Upper lobe of right lung (tissue), 1 donor: ENCODE measurements at regions not wholly inside any gene's neighbourhood (a gene's known extent, or its start where the extent isn't known, plus 50 kb on each side); places are given as distances from the start of the nearest gene placed in this dataset.

Source experiments
- ATAC-seq: fragments of 200-7000 bp; cut with Tn5 transposase; one replicate; pipeline ENCODE4 v1.9.1; 2020; ENCODE audit warnings: mild to moderate bottlenecking, moderate library complexity
- DNase-seq: peaks from one replicate; pipeline ENCODE4 v3.0.0-alpha.2; 2020
- H3K27ac ChIP-seq: fragments of 200-600 bp; one replicate; pipeline ENCODE4 v1.8.0; 2022
- H3K27me3 ChIP-seq: fragments of 200-600 bp; one replicate; pipeline ENCODE4 v1.8.0; 2022; ENCODE audit warnings: mild to moderate bottlenecking
- H3K36me3 ChIP-seq: fragments of 200-600 bp; one replicate; pipeline ENCODE4 v1.8.0; 2022
- H3K4me1 ChIP-seq: fragments of 200-600 bp; one replicate; pipeline ENCODE4 v1.8.0; 2022
- H3K4me3 ChIP-seq: fragments of 200-600 bp; one replicate; pipeline ENCODE4 v1.8.0; 2022; ENCODE audit warnings: mild to moderate bottlenecking
- H3K9me3 ChIP-seq: fragments of 200-600 bp; one replicate; pipeline ENCODE4 v1.8.0; 2022
- intact Hi-C: fragments of 100-400 bp; cut with DNase I; formaldehyde crosslinking; loops from one replicate; pipeline ENCODE4 v1.11.0; 2022
- TF ChIP-seq, protein P1 (sequence below): fragments of 200-600 bp; IDR thresholded peaks from one replicate; pipeline ENCODE4 v1.8.0; 2022; ENCODE audit warnings: antibody characterized with exemption
- donor health status: DM: no; HTN: yes; CAD: no; lungs with severe emphysema.

DNA sequence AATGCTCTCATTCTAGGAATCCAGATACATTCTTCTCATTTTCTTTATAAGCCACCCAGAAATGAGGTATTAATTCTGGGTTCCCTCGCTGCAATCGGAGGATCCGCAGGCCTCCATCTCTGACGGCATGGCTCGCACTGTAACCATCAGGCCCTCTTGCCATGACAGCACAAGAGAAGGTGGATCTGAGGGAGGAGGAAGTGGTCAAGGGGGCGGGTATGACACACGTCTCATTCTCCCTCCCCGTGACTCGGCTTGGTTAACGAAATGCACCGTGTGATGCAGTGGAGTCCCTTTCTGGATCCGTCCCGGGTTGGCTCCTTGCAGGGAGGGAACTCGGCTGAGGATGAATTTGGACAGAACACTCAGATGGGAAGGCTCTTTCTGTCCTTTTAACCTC, 280.2 kb downstream of the TCERG1L start:
- Histone ChIP-seq H3K27me3 (no peaks in the 10 kb centered on the region), H3K36me3 (no peaks in the 10 kb centered on the region), H3K9me3 (no peaks in the 10 kb centered on the region), H3K4me1 (no peaks in the 10 kb centered on the region), H3K4me3 (no peak overlapping the region), H3K27ac (no peak overlapping the region)
- ATAC-seq (no peak), DNase-seq (no peak)
- intact Hi-C loops = no loop called here
- TF ChIP-seq, protein P1, sequence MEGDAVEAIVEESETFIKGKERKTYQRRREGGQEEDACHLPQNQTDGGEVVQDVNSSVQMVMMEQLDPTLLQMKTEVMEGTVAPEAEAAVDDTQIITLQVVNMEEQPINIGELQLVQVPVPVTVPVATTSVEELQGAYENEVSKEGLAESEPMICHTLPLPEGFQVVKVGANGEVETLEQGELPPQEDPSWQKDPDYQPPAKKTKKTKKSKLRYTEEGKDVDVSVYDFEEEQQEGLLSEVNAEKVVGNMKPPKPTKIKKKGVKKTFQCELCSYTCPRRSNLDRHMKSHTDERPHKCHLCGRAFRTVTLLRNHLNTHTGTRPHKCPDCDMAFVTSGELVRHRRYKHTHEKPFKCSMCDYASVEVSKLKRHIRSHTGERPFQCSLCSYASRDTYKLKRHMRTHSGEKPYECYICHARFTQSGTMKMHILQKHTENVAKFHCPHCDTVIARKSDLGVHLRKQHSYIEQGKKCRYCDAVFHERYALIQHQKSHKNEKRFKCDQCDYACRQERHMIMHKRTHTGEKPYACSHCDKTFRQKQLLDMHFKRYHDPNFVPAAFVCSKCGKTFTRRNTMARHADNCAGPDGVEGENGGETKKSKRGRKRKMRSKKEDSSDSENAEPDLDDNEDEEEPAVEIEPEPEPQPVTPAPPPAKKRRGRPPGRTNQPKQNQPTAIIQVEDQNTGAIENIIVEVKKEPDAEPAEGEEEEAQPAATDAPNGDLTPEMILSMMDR = no peak

DNA sequence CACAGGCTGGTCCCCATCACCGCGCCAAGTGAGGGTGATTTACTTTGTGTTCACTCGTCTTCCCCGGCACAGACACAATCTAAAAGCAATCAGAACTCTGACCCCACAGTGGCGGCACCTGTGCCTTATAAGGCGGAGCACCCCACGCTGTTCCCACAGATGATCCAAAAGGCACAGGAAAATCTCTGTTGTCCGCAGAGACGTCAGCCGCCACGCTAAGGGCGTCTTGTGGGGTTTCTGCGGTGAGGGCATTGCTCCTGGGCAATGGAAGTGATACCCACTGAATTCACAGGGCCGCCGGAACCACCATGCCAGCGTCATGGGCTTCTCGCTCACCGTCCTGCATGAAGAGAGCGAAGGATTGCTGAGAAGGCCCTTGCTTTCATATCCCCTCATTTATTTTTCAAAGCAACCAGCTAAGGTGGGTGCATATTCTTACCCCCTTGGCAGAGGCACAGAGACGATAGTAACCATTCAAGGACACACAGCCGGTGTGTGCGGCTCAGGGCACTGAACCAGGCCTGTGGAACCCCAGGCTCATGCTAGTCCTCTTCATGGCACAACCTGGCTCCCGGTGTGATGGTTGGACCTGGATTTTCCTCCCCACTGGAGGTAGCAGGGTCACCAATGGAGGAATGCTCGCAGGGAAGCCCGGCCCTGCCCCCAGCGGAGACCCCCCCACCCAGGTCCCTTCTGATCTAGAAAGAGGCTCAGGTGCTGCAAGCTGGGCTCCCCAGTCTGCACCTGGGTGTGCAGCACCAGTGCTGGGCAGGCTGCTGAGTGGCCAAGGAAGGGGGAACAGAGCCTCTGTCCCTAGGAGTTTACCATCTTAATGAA, 279.0 kb downstream of the TCERG1L start:
- no peak overlapping the region for H3K4me3 ChIP-seq
- no peak for ATAC-seq
- no peak overlapping the region for H3K27ac ChIP-seq
- no peaks in the 10 kb centered on the region for H3K4me1 ChIP-seq
- TF ChIP-seq, protein P1 = no peak
- intact Hi-C loops = no loop called here
- no peaks in the 10 kb centered on the region for H3K9me3 ChIP-seq
- no peak for DNase-seq
- no peaks in the 10 kb centered on the region for H3K27me3 ChIP-seq
- H3K36me3 ChIP-seq = no peaks in the 10 kb centered on the region

DNA sequence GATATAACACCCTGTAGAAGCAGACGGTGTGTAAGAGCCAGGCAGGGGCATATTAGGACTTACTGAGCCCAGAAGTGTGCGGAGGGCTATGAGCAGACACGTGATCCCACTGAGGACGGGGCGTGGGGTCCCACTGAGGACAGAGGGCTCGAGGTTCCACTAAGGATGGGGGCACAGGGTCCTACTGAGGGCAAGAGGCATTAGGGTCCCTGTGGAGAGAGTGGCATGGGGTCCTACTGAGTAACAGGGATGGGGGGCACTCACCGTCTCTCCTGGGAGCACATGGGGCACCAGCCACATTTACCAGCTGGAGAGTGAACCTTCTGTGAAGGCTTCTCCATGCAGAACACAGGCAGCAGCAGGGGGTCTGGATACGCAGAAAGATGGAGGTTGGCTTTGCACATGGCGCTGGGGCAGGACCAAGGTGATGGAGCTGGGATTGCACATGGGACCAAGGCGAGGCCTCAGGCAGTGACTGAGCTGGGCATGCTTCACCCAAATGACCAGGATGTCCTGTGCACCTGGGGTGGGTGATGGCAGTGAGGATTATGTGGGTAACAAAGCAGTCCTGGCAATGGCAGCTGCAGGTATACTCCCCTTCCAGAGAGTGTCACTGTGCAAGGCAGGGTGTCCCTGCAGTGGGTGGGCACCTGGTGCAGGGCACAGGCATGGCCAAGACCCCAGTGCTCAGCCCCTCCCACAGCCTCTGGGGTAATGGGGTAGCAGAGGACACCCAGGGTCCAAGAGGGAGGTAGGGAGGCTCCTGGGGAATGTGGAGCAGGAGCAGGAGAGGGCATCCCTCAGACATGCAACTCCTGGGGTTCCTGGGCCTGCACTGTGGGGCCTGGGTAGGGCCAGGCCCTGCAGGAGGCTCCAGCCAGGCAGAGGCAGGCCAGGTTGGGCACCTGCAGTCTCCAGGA, 278.1 kb downstream of the TCERG1L start:
- intact Hi-C loops = no loop called here
- Histone ChIP-seq H3K9me3 (no peaks in the 10 kb centered on the region), H3K4me1 (no peaks in the 10 kb centered on the region), H3K4me3 (no peak overlapping the region), H3K36me3 (no peaks in the 10 kb centered on the region), H3K27me3 (no peaks in the 10 kb centered on the region), H3K27ac (no peak overlapping the region)
- DNase-seq = no peak
- TF ChIP-seq, protein P1 = no peak
- ATAC-seq = peak; percentile 30

DNA sequence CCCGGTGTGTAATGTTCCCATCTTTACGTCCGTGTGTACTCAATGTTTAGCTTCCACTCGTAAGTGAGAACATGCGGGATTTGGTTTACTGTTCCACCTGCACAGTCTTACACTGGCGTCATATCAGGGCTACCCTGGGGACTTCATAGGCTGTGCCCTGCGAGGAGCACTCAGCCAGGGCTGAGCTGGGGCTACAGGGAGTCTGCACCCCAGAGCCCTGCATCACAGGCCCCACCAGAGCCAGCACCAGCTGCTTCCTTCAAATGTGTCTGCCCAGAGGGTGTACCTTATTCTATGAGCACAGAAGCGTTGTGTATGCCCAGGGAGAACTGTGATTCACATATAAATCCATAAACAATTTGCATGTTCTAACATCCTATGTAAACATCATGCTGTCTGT, 277.1 kb downstream of the TCERG1L start:
- DNase-seq (no peak), ATAC-seq (no peak)
- H3K36me3 ChIP-seq = no peaks in the 10 kb centered on the region
- TF ChIP-seq, protein P1 = no peak
- H3K9me3 ChIP-seq = no peaks in the 10 kb centered on the region
- H3K27me3 ChIP-seq = no peaks in the 10 kb centered on the region
- intact Hi-C loops = no loop called here
- H3K4me3 ChIP-seq = no peak overlapping the region
- no peaks in the 10 kb centered on the region for H3K4me1 ChIP-seq
- H3K27ac ChIP-seq = no peak overlapping the region

DNA sequence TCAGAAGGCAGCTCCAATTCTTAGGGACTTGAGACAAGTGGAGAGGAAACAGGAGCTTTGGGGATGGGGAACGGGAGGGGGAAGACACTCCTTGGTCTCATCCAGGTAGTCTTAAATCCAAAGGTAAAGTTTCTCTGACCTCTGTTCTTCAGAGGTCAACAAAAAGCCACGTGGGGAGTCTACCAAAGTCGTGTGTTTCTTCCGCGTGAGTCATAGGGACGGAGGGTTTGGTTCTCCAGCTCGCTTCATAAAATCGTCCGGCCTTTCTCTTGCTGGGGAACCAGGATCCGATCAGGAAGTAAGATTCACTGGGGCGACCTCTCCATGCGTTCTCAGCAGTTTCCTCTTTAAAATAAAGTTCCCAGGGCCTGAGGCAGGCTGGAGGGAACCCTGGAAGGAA, 275.7 kb downstream of the TCERG1L start:
- Histone ChIP-seq H3K4me1 (no peaks in the 10 kb centered on the region), H3K4me3 (no peak overlapping the region), H3K27me3 (no peaks in the 10 kb centered on the region), H3K27ac (no peak overlapping the region), H3K9me3 (no peaks in the 10 kb centered on the region), H3K36me3 (no peaks in the 10 kb centered on the region)
- DNase-seq (no peak), ATAC-seq (no peak)
- TF ChIP-seq, protein P1 = no peak
- intact Hi-C loops = no loop called here
